Natural killer cell treated with Interleukin-12 subunit alpha and Interleukin-12 subunit beta and Interleukin-15 and Interleukin-18, amount 100 ng/mL, for 72 hours (primary cell): ENCODE measurements at regions not wholly inside any gene's neighbourhood (a gene's known extent, or its start where the extent isn't known, plus 50 kb on each side); places are given as distances from the start of the nearest gene placed in this dataset.
"Not testable (repeated sequence)": the region's sequence is repeated elsewhere in the genome, so short reads cannot be mapped to it uniquely, and the experiment has no call there.

ENCODE experiments used
- ATAC-seq, 2 donors: fragments of 150-1000 bp; cut with Tn5 transposase in 1 of 2; sonication (Bioruptor Pico), chemical (Tn5 transposase) in 1 of 2; 2 replicates each; pipeline ENCODE4 v1.10.0; 2021
- DNase-seq: peaks from one replicate; pipeline ENCODE4 v3.0.0; 2022; ENCODE audit warnings: low spot score
- H3K27ac Mint-ChIP-seq, 2 donors: 1 replicate in 1 of 2; 2 replicates in 1 of 2; pipeline ENCODE4 v1.8.0; 2022; ENCODE audit warnings: mixed read lengths in 2 of 2, mild to moderate bottlenecking in 1 of 2, moderate library complexity in 1 of 2
- H3K27me3 Mint-ChIP-seq, 2 donors: 1 replicate in 1 of 2; 2 replicates in 1 of 2; pipeline ENCODE4 v1.8.0; 2022; ENCODE audit warnings: mixed read lengths in 2 of 2
- H3K36me3 Mint-ChIP-seq: one replicate; pipeline ENCODE4 v1.8.0; 2022; ENCODE audit warnings: mixed read lengths
- H3K4me1 Mint-ChIP-seq, 2 donors: 1 replicate in 1 of 2; 2 replicates in 1 of 2; pipeline ENCODE4 v1.8.0; 2022; ENCODE audit warnings: low read depth in 2 of 2, mixed read lengths in 2 of 2, mild to moderate bottlenecking in 1 of 2
- H3K4me3 Mint-ChIP-seq: one replicate; pipeline ENCODE4 v1.8.0; 2022; ENCODE audit warnings: mixed read lengths
- H3K9me3 Mint-ChIP-seq: 2 replicates; pipeline ENCODE4 v1.8.0; 2022; ENCODE audit warnings: mixed read lengths

DNA sequence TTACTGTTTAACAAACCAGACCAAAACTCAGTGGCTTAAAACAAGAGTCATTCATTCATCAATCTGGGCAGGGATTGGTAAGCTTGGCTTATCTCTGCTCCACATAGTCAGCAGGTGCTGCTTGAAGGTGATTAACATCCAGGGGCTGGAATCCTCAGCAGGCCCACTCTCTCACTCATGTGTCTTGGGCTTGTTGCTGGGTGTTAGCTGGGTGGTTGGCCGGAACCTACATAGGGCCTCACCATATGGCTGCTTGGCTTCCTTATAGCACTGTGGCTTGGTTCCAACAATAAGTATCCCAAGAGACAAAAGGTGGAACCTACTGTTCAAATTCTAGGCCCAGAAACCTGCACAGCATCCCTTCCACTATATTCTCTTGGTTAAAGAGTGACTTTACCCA lies 125.0 kb downstream of the RASGEF1B start:
- Mint-ChIP-seq H3K27me3 (peaks cover 2 to 20% of the 10 kb centered on the region in 2 donors), H3K9me3 (no peaks in the 10 kb centered on the region), H3K4me1 (no peaks in the 10 kb centered on the region), H3K4me3 (no peak overlapping the region), H3K27ac (no peak overlapping the region), H3K36me3 (peaks cover 3% of the 10 kb centered on the region)
- no peak for DNase-seq
- no peak for ATAC-seq

DNA sequence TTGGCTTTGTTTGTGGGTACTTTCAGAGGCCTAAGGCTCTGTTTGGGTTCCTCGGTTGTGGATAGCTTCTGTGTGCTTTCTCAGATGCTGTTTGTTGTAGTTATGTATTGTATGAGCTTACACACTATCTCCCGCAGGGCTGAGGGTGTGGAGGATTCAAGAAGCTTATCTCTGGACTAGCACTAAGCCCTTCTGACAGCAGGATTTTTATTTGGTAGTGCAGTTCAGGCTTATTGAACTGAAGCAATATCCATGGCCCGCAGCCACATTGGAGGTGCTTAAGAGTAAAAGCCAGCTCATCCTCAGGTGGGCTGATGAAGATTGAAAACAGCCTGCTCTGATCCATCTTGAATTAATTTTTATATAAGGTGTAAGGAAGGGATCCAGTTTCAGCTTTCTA lies 128.2 kb downstream of the RASGEF1B start:
- H3K27me3 Mint-ChIP-seq = peaks cover 5 to 30% of the 10 kb centered on the region in 2 donors
- DNase-seq = no peak
- no peak overlapping the region for H3K27ac Mint-ChIP-seq
- ATAC-seq = no peak
- peaks cover 4% of the 10 kb centered on the region for H3K9me3 Mint-ChIP-seq
- H3K4me3 Mint-ChIP-seq = no peak overlapping the region
- H3K36me3 Mint-ChIP-seq = peaks cover 11% of the 10 kb centered on the region
- H3K4me1 Mint-ChIP-seq = no peaks in the 10 kb centered on the region

- Mint-ChIP-seq H3K4me1 (no peaks in the 10 kb centered on the region), H3K36me3 (peaks cover 11% of the 10 kb centered on the region), H3K4me3 (no peak overlapping the region), H3K27me3 (peaks cover 5 to 30% of the 10 kb centered on the region in 2 donors), H3K27ac (no peak overlapping the region), H3K9me3 (peaks cover 4% of the 10 kb centered on the region)
- no peak for ATAC-seq
- DNase-seq = no peak
These were observed 128.0 kb upstream of the PRKG2 start for GRCh38 chr4:81343046-81343445.

DNA sequence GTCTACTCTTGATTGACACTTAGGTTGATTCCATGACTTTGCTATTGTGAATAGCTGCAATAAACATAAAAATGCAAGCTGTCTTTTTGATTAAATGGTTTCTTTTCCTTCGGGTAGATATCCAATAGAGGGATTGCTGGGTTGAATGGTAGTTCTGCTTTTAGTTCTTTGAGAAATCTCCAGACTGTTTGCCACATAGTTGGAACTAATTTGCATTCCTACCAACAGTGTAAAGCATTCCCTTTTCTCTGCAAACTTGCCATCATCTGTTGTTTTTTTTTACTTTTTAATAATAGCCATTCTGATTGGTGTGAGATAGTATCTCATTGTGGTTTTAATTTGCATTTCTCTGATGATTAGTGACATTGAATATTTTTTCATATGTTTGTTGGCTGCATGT lies 122.2 kb upstream of the PRKG2 start:
- H3K36me3 Mint-ChIP-seq = peaks cover 11% of the 10 kb centered on the region
- H3K27me3 Mint-ChIP-seq = peaks cover 9 to 19% of the 10 kb centered on the region in 2 donors
- ATAC-seq = no peak
- DNase-seq = no peak
- peaks cover 4% of the 10 kb centered on the region for H3K9me3 Mint-ChIP-seq
- H3K4me1 Mint-ChIP-seq = no peaks in the 10 kb centered on the region
- no peak overlapping the region for H3K27ac Mint-ChIP-seq
- H3K4me3 Mint-ChIP-seq = no peak overlapping the region

DNA sequence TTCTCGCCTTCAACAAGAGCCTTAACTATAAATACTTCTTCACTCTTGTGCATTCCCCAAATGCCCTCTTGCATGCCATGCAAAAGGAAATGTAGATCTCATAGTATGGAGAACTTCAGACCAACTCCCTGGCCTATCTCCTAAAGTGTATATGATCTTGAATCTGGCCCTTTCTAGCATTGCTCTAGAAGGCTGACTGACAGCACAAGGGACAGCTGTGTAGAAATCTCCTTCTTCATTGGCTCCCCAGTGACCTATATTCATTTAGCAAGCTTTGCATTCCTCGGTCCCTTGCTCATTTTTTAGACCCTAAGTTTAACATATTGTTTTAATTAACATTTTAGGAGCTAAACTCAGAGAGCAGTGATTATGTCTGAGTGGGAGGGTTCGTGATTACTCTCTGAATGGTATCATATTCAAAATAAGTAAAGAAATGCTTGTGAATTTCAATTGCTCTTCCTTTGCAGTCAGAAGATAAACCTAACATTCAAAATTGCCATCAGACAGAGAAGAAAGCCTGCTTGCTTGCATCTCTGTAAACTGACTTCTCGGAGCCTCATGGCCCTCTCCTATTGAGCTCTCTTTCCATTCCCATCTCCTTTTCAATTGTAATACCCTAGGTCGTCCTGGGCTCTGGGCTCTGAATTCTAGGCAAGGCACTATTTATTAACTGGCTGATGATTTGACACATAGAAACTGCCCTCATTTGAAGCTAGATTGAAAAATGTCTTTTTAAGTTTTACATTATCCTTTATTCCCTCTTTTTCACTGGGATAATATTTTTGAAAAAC lies 120.3 kb upstream of the PRKG2 start:
- Mint-ChIP-seq H3K36me3 (no peaks in the 10 kb centered on the region), H3K4me3 (no peak overlapping the region), H3K9me3 (no peaks in the 10 kb centered on the region), H3K27ac (no peak overlapping the region), H3K4me1 (no peaks in the 10 kb centered on the region), H3K27me3 (peaks cover 0 to 4% of the 10 kb centered on the region in 2 donors)
- ATAC-seq = no peak
- no peak for DNase-seq

GRCh38 chr4:81330018-81330417 lies 115.0 kb upstream of the PRKG2 start:
- no peak for ATAC-seq
- DNase-seq = no peak
- Mint-ChIP-seq H3K4me3 (no peak overlapping the region), H3K27me3 (peaks cover 5 to 8% of the 10 kb centered on the region in 2 donors), H3K9me3 (peaks cover 5% of the 10 kb centered on the region), H3K4me1 (no peaks in the 10 kb centered on the region), H3K36me3 (peaks cover 4% of the 10 kb centered on the region), H3K27ac (no peak overlapping the region)

DNA sequence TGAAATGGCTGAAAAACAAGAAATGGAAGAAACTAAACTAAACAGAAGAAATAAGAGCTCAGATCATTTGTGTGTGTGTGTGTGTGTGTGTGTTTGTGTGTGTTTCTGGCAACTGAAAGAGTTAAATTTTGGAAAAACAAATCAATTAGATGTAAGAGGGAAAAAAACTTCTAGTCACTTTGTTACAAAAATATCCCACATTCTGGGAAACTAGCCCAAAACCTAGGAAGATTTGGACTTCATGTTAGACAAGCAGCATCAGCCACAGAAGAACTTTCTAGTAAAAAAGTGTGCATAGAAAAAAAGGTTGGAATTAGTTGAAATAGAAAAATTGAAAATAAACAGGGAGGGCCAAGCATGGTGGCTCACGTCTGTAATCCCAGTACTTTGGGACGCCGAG lies 111.6 kb upstream of the PRKG2 start:
- H3K9me3 Mint-ChIP-seq = peaks cover 10% of the 10 kb centered on the region
- ATAC-seq = no peak
- H3K4me1 Mint-ChIP-seq = no peaks in the 10 kb centered on the region
- peaks cover 8% of the 10 kb centered on the region for H3K36me3 Mint-ChIP-seq
- H3K27ac Mint-ChIP-seq = no peak overlapping the region
- no peak for DNase-seq
- H3K27me3 Mint-ChIP-seq = peaks cover 5 to 14% of the 10 kb centered on the region in 2 donors
- no peak overlapping the region for H3K4me3 Mint-ChIP-seq

- not testable (repeated sequence) for H3K4me1 Mint-ChIP-seq, H3K27ac Mint-ChIP-seq, H3K4me3 Mint-ChIP-seq, ATAC-seq, H3K36me3 Mint-ChIP-seq, DNase-seq
- Mint-ChIP-seq H3K9me3 (peaks cover 10% of the 10 kb centered on the region), H3K27me3 (peaks cover 5 to 14% of the 10 kb centered on the region in 2 donors)
These were observed 109.6 kb upstream of the PRKG2 start for GRCh38 chr4:81324594-81324993.

DNA sequence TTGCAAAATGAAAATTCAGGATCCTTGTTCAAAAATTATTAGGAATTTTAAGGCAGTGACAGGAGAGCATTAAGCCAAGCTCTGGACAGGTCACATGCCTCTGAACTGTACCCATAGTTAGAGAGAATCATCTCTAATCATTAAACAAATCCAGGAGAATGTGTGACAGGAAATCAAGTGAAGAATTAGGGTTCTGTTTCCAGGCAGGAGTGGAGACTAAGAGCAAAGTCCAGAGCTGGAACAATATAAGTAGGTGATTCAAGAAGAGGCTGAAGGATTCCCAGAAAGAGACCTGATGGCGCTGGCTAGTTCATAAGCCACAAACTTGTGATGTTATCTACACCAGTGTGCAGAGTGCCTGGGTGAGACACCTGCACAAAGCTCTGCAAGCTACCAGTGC lies 104.6 kb upstream of the PRKG2 start:
- Mint-ChIP-seq H3K27ac (no peak overlapping the region), H3K9me3 (peaks cover 5% of the 10 kb centered on the region), H3K4me3 (no peak overlapping the region), H3K36me3 (peaks cover 4% of the 10 kb centered on the region), H3K4me1 (no peaks in the 10 kb centered on the region), H3K27me3 (peaks cover 0 to 6% of the 10 kb centered on the region in 2 donors)
- DNase-seq (no peak), ATAC-seq (no peak)

GRCh38 chr4:81314897-81315470 lies 100.0 kb upstream of the PRKG2 start:
- Mint-ChIP-seq H3K27me3 (no peaks in the 10 kb centered on the region), H3K36me3 (no peaks in the 10 kb centered on the region), H3K4me3 (no peak overlapping the region), H3K27ac (no peak overlapping the region), H3K9me3 (peaks cover 2% of the 10 kb centered on the region), H3K4me1 (no peaks in the 10 kb centered on the region)
- DNase-seq (no peak), ATAC-seq (no peak)

GRCh38 chr4:81314196-81314896 lies 99.3 kb upstream of the PRKG2 start:
- no peak for DNase-seq
- no peak for ATAC-seq
- Mint-ChIP-seq H3K4me3 (no peak overlapping the region), H3K27ac (no peak overlapping the region), H3K9me3 (peaks cover 2% of the 10 kb centered on the region), H3K4me1 (no peaks in the 10 kb centered on the region), H3K36me3 (no peaks in the 10 kb centered on the region), H3K27me3 (no peaks in the 10 kb centered on the region)

DNA sequence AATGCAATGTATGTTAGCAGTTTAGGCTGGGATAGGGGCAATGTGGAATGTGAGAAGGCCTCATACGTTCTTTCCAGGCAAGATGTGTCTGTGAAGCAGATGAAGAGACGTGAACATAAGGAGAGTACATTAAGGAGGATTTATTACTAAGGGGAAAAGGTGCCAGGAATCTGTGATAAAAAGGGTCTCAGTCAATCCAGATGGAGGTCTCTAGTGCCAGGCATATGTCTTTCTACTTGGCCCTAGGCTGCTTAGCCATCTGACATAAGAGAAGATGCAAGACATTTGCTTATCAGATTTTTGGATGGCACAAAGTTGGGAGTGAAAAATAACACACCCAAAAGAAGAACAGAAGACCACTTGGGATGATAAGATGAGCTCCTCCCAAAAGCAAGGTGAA lies 93.0 kb upstream of the PRKG2 start:
- no peak for DNase-seq
- Mint-ChIP-seq H3K4me3 (no peak overlapping the region), H3K27me3 (peaks cover 0 to 17% of the 10 kb centered on the region in 2 donors), H3K27ac (no peak overlapping the region), H3K36me3 (no peaks in the 10 kb centered on the region), H3K9me3 (no peaks in the 10 kb centered on the region), H3K4me1 (no peaks in the 10 kb centered on the region)
- ATAC-seq = no peak

DNA sequence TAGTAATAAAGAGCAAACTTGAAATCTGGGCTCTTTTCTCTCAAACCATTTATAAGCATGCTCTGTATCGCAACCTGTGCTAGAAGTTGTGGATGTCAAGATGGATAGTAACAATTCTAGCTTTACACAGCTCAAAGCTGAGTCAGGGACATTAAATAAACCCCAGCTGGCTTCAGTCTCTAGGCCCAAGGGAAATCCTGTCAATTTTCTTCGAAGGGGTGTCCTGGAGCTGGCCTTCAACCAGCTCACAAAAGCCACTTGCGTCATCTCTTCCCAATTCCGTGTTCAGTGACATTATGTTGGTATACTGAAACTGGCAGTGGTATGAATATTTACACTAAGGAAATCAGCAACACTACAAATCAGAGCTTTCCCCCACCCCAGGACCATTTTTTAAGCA lies 89.8 kb upstream of the PRKG2 start:
- H3K4me3 Mint-ChIP-seq = no peak overlapping the region
- DNase-seq (no peak), ATAC-seq (no peak)
- H3K27me3 Mint-ChIP-seq = peaks cover 0 to 17% of the 10 kb centered on the region in 2 donors
- no peaks in the 10 kb centered on the region for H3K36me3 Mint-ChIP-seq
- no peaks in the 10 kb centered on the region for H3K4me1 Mint-ChIP-seq
- H3K9me3 Mint-ChIP-seq = no peaks in the 10 kb centered on the region
- H3K27ac Mint-ChIP-seq = no peak overlapping the region

DNA sequence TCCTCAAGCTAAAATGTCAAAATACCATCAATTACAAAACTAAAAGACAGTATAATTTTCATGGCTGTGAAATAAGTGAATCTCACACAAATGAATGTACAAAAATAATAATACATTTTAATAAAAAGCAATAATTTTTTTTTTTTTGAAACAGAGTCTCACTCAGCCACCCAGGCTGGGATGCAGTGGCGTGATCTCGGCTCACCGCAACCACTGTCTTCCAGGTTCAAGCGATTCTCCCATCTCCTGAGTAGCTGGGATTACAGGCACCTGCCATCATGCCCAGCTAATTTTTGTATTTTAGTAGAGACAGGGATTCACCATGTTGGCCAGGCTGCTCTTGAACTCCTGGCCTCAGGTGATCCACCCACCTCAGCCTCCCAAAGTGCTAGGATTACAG lies 85.3 kb upstream of the PRKG2 start:
- H3K27ac Mint-ChIP-seq, H3K9me3 Mint-ChIP-seq, H3K36me3 Mint-ChIP-seq, H3K4me1 Mint-ChIP-seq, H3K4me3 Mint-ChIP-seq, ATAC-seq, H3K27me3 Mint-ChIP-seq, DNase-seq: not testable (repeated sequence)
